ENCODE measurements at regions not wholly inside any gene's neighbourhood (a gene's known extent, or its start where the extent isn't known, plus 50 kb on each side); places are given as distances from the start of the nearest gene placed in this dataset.
A peak's percentile ranks its signal among the peaks of the same experiment; 100 is the strongest.

DNA sequence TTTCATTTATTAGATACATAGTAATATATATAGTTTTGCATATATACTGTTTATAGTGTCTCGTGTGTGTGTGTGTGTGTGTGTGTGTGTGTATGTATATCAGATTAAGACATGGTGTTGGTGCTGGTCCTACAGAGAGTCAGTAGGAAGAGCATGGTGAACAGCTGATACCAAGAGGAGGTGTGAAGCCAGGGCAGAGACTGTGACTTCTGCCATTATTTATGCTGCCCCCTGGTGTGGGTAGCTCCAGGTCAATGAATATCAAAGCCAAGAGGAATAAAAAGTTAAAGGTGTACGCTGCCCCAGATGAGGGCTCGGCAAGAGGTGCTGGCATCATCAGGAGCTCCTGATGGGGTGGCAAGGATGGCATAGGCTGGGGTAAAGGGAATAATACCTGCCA is 299.5 kb upstream of the RASGRP1 start:
- no peak overlapping the region for H3K4me3 ChIP-seq (ENCODE audit: low read depth, low read length)
- DNase-seq (ENCODE audit: low read depth) = peak; percentile 13
- TF ChIP-seq, protein P1, sequence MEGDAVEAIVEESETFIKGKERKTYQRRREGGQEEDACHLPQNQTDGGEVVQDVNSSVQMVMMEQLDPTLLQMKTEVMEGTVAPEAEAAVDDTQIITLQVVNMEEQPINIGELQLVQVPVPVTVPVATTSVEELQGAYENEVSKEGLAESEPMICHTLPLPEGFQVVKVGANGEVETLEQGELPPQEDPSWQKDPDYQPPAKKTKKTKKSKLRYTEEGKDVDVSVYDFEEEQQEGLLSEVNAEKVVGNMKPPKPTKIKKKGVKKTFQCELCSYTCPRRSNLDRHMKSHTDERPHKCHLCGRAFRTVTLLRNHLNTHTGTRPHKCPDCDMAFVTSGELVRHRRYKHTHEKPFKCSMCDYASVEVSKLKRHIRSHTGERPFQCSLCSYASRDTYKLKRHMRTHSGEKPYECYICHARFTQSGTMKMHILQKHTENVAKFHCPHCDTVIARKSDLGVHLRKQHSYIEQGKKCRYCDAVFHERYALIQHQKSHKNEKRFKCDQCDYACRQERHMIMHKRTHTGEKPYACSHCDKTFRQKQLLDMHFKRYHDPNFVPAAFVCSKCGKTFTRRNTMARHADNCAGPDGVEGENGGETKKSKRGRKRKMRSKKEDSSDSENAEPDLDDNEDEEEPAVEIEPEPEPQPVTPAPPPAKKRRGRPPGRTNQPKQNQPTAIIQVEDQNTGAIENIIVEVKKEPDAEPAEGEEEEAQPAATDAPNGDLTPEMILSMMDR (IDR thresholded peaks at IDR 0.05; ENCODE audit: insufficient read depth, low read depth, low read length, missing control alignments) = no peak

DNA sequence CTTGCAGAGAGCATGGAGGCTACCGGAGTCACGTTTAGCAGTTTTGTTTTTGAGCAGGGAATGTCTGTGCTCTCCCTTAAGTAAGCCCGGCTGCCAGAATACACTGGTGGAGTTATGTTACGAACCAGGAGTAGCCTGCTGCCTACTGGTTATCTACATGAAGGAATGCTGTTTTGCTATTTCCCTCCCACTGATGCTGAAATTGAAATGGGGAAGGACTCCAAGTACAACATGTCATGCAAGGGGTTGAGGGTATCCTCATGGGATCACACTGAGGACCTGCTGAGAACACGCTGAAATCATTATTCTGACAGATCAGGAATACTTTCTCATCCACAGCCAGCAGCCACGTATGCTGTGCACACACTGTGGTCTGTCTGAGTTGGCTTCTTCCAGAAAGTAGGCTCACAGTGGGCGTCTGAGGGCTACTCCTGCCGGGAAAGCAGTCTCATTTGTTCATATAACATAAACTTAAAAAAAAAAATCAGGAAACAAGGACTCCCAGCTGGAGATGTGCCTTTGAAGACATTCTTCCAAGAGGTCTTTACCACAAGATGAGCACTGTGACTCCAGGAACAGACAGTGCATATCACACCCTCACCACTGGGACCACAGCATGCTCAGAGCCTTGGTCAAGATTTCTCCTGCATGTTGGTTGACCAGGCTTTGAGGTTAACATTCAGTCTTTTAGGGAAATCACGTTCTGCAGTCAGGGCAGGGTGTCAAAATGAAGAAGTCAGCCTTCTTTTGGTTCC is 300.4 kb upstream of the RASGRP1 start:
- no peak for DNase-seq (ENCODE audit: low read depth)
- TF ChIP-seq, protein P1 (IDR thresholded peaks at IDR 0.05; ENCODE audit: insufficient read depth, low read depth, low read length, missing control alignments) = no peak
- H3K4me3 ChIP-seq (ENCODE audit: low read depth, low read length) = no peak overlapping the region

DNA sequence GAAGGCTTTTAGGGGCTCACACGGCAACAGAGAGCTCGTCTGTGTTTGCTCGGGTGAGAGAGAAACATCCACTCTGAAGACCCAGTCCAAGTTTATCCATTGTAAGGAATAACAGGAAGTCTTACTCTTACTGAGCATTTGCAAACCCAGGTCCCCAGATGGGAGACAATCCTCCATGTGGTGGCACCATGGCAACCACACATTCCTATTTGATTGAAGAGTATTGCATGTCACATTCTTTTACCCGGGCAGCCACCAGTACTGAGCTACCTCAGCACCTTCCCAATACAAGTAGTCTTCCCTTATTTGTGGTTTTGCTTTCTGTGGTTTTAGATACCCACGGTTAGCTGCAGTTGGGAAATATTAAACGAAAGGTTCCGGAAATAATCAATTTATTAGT is 302.9 kb upstream of the RASGRP1 start:
- DNase-seq (ENCODE audit: low read depth) = no peak
- TF ChIP-seq, protein P1 (IDR thresholded peaks at IDR 0.05; ENCODE audit: insufficient read depth, low read depth, low read length, missing control alignments) = no peak
- H3K4me3 ChIP-seq (ENCODE audit: low read depth, low read length) = no peak overlapping the region

DNA sequence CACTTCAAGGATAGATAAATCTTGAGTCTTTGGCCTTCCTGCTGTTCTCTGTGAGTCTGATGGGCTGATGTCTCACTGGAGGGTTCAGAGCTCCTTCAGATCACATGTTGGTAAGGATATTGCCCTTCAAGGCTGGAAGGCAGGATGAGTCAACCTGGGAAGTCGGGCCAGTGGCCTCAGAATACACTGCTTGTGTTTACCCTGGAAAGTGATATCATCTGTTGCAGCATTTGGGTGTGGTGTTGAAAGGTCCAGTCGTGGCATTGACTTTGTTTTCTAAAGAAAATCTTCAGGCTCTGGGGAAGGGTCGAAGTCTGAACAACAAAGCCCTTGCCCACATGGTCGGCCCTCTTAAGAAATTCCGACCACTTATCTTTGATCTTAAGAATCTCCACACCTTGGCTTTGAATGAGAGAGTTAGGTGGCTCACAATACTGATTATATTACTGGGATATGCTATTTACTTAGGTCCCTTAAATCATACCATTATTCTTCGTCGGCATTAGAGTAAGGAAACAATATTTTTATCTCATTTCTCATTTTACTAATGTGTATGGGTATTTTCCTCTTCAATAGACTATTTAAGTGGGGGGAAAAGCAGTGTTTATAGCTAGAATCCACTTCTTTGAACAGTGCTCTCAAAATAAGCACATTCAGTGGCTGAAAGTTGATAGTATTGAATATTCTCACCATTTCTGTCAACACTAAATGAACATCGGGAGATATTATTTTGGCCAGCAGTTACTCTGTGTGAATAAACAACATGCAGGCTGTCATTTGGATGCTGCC is 303.9 kb upstream of the RASGRP1 start:
- TF ChIP-seq, protein P1 (IDR thresholded peaks at IDR 0.05; ENCODE audit: insufficient read depth, low read depth, low read length, missing control alignments) = no peak
- DNase-seq (ENCODE audit: low read depth) = no peak
- no peak overlapping the region for H3K4me3 ChIP-seq (ENCODE audit: low read depth, low read length)

DNA sequence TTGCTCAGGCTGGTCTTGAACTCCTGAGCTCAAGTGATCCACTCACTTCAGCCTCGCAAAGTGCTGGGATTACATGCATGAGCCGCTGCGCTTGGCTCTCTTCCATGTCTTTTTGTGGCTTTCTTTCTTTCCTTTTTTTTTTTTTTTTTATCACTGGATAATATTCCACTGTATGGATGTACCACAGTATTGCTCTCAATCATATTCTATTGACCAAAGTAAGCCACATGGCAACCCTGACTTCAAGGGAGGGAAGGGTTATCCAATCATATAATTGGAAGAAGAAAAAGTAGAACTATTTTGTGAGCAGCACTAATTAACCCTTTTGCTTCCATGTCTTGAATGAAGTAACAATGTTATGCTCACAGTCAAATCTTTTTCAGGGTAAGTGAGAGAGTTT is 307.0 kb upstream of the RASGRP1 start:
- no peak for DNase-seq (ENCODE audit: low read depth)
- TF ChIP-seq, protein P1 (IDR thresholded peaks at IDR 0.05; ENCODE audit: insufficient read depth, low read depth, low read length, missing control alignments) = no peak
- no peak overlapping the region for H3K4me3 ChIP-seq (ENCODE audit: low read depth, low read length)

DNA sequence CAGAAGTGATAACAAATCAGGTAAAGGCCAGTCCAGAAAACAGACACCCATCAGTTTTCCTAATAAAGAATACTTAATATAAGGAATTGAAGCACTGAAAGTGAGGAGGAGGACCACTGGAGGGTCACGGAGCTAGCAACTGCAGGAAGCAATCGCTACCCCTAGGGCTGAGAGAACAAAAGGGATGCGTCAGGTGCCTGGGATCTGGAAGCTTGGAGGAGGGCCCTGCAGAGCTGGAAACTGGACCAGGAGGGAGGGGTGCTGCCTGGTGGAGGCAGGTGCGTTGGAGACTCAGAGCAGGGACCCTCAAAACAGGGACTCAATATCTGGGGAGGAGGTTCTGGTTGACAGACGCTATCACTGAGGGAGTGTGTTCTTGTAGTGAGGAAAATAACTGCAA is 308.1 kb upstream of the RASGRP1 start:
- TF ChIP-seq, protein P1 (IDR thresholded peaks at IDR 0.05; ENCODE audit: insufficient read depth, low read depth, low read length, missing control alignments) = no peak
- H3K4me3 ChIP-seq (ENCODE audit: low read depth, low read length) = no peak overlapping the region
- no peak for DNase-seq (ENCODE audit: low read depth)

Measured in GM12865 (cell line).